ENCODE measurements at regions not wholly inside any gene's neighbourhood (a gene's known extent, or its start where the extent isn't known, plus 50 kb on each side); places are given as distances from the start of the nearest gene placed in this dataset.

DNA sequence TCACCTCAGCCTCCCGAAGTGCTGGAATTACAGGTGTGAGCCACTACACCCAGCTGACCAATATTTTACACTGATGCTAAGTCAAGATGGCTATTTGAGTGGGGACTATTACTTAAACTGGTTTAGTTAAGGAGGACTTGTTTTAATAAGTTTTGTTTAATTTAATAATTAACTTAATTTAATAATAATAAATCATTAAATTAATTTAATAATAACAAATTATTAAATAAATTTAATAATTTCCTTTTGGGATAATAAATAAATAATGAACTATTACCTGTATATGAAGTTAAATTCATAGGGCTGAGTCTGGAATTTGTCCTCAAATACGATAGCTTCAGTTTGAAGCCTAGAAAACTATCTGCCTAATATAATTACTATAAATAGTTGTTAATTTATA lies 665.1 kb upstream of the COX7C start:
- Histone ChIP-seq H2BK120ac (replicated peaks; ENCODE audit: low read depth, low read length) (no peak overlapping the region), H2AK5ac (ENCODE audit: low read depth, low read length) (no peak overlapping the region), H2AFZ (ENCODE audit: low read length) (no peak overlapping the region), H2BK5ac (ENCODE audit: low read depth, low read length) (no peak overlapping the region), H3K4me3 (ENCODE audit: extremely low read depth in 1 of 4, insufficient read depth in 2 of 4, low read depth in 3 of 4, low read length in 4 of 4) (no peak overlapping the region), H3K23ac (ENCODE audit: insufficient read length) (no peak overlapping the region), H3K4me2 (ENCODE audit: insufficient read depth in 1 of 2, low read depth in 2 of 2, low read length in 2 of 2) (no peak overlapping the region), H4K8ac (ENCODE audit: extremely low read depth, insufficient read depth, low read length) (no peak overlapping the region), H2BK15ac (ENCODE audit: low read length) (no peak overlapping the region), H3K27ac (ENCODE audit: low read depth, low read length) (no peak overlapping the region), H3K4ac (replicated peaks; ENCODE audit: insufficient read length, low read depth, low read length) (no peak overlapping the region), H3K9ac (replicated peaks in 1 of 4; ENCODE audit: extremely low read depth in 1 of 4, low read depth in 3 of 4, low read length in 3 of 4) (no peak overlapping the region), H4K5ac (ENCODE audit: insufficient read length, low read depth, low read length) (no peak overlapping the region), H3K36me3 (ENCODE audit: control insufficient read depth in 2 of 4, insufficient read depth in 4 of 4, low read length in 3 of 4) (no peaks in the 10 kb centered on the region), H3K4me1 (replicated peaks in 1 of 4; ENCODE audit: control insufficient read depth in 3 of 4, insufficient read depth in 4 of 4, low read length in 3 of 4) (peaks cover 0 to 3% (median 0%) of the 10 kb centered on the region in 4 experiments; a peak in 1 of 7 replicates), H3K18ac (ENCODE audit: extremely low read depth, low read length) (no peak overlapping the region), H3K23me2 (ENCODE audit: low read depth, low read length) (no peaks in the 10 kb centered on the region), H4K91ac (replicated peaks; ENCODE audit: insufficient read length, low read length) (no peak overlapping the region), H3K27me3 (replicated peaks in 1 of 4; ENCODE audit: control insufficient read depth in 3 of 4, extremely low read depth in 1 of 4, insufficient read depth in 3 of 4, low read length in 3 of 4) (no peaks in the 10 kb centered on the region), H3K56ac (replicated peaks; ENCODE audit: insufficient read length, low read depth, low read length) (no peak overlapping the region), H3K14ac (ENCODE audit: insufficient read length) (no peak overlapping the region), H3K79me1 (ENCODE audit: low read depth, low read length) (no peaks in the 10 kb centered on the region), H2BK12ac (ENCODE audit: low read depth, low read length) (no peak overlapping the region), H3K79me2 (ENCODE audit: control insufficient read depth in 1 of 2, insufficient read depth in 2 of 2, low read length in 2 of 2) (no peaks in the 10 kb centered on the region), H4K20me1 (replicated peaks in 1 of 2; ENCODE audit: control insufficient read depth in 1 of 2, insufficient read depth in 2 of 2, low read length in 2 of 2) (no peaks in the 10 kb centered on the region), H2BK20ac (ENCODE audit: low read length) (no peak overlapping the region), H3K9me3 (ENCODE audit: insufficient read depth in 2 of 2, low read depth in 1 of 2, low read length in 1 of 2) (peaks cover 3 to 4% of the 10 kb centered on the region in 2 experiments; a peak in 1 of 4 replicates)
- DNase-seq (ENCODE audit: low read depth in 1 of 2, low spot score in 2 of 2) (no peak), FAIRE-seq (no peak)
- CTCF ChIA-PET (ENCODE audit: partially characterized antibody): no interaction called here
- TF ChIP-seq POU5F1 (IDR thresholded peaks at IDR 0.05; ENCODE audit: low read depth, low read length) (no peak), EZH2 (IDR thresholded peaks at IDR 0.05; ENCODE audit: low read depth, low read length, severe bottlenecking) (no peak), SP2 (IDR thresholded peaks at IDR 0.05; ENCODE audit: low read length) (no peak), HDAC2 (IDR thresholded peaks at IDR 0.05; ENCODE audit: borderline replicate concordance in 1 of 2, low read depth in 2 of 2, low read length in 2 of 2) (no peak)
- POLR2A ChIA-PET (ENCODE audit: partially characterized antibody): no interaction called here
- WGBS, 2 experiments (ENCODE audit: extremely low coverage in 1 of 2, insufficient coverage in 1 of 2, insufficient read length in 1 of 2, insufficient replicate concordance in 2 of 2, low coverage in 1 of 2, low lambda C conversion rate in 2 of 2, missing lambda C conversion rate in 1 of 2): 94% methylated on average over 2 of the region's 2 CpGs; no CpG with 5 or more reads in 1 of the 2 experiments

Data from H1 (cell line).